NT2/D1 (cell line): ENCODE measurements at regions not wholly inside any gene's neighbourhood (a gene's known extent, or its start where the extent isn't known, plus 50 kb on each side); places are given as distances from the start of the nearest gene placed in this dataset.

Experiments used
- DNase-seq: peaks from one replicate; pipeline ENCODE4 v3.0.0-alpha.2; 2011; ENCODE audit warnings: low read depth, low spot score
- H3K27me3 ChIP-seq: 2 replicates; pipeline ENCODE4 v1.6.0; 2011; ENCODE audit warnings: mild to moderate bottlenecking; ENCODE audit not compliant: insufficient read length, insufficient read depth
- H3K36me3 ChIP-seq: 2 replicates; pipeline ENCODE4 v1.6.1; 2011; ENCODE audit warnings: mild to moderate bottlenecking, low read length, mixed read lengths; ENCODE audit not compliant: insufficient read depth, insufficient read length
- H3K4me1 ChIP-seq: 2 replicates; pipeline ENCODE4 v1.5.1; 2011; ENCODE audit not compliant: insufficient read depth, insufficient read length
- H3K4me3 ChIP-seq: 2 replicates; pipeline ENCODE4 v1.5.1; 2011; ENCODE audit warnings: low read depth; ENCODE audit not compliant: insufficient read length
- H3K9ac ChIP-seq: 2 replicates; pipeline ENCODE4 v1.6.0; 2011; ENCODE audit warnings: low read depth; ENCODE audit not compliant: insufficient read length
- H3K9me3 ChIP-seq: 2 replicates; pipeline ENCODE4 v1.5.1; 2011; ENCODE audit warnings: mild to moderate bottlenecking, low read length; ENCODE audit not compliant: insufficient read depth
- SUZ12 ChIP-seq: IDR thresholded peaks from 2 replicates; pipeline ENCODE4 v1.6.1; 2011; ENCODE audit not compliant: insufficient read length, insufficient read depth; ENCODE audit errors: extremely low read depth
- YY1 ChIP-seq: IDR thresholded peaks from 2 replicates; pipeline ENCODE4 v1.6.1; 2011; ENCODE audit not compliant: insufficient read length, insufficient read depth
- ZNF274 ChIP-seq: IDR thresholded peaks from 2 replicates; pipeline ENCODE4 v1.6.1; 2011; ENCODE audit warnings: mild to moderate bottlenecking, low read depth, low read length

- Histone ChIP-seq H3K9me3 (no peaks in the 10 kb centered on the region), H3K9ac (no peak overlapping the region), H3K4me1 (no peaks in the 10 kb centered on the region), H3K4me3 (no peak overlapping the region), H3K36me3 (no peaks in the 10 kb centered on the region), H3K27me3 (no peaks in the 10 kb centered on the region)
- TF ChIP-seq SUZ12 (no peak), ZNF274 (no peak), YY1 (no peak)
- DNase-seq, result no peak
Observed at GRCh38 chr14:101037021-101037817, 133.7 kb upstream of the RTL1 start.

GRCh38 chr14:101039031-101039754, 135.7 kb upstream of the RTL1 start:
- no peaks in the 10 kb centered on the region for H3K27me3 ChIP-seq
- no peaks in the 10 kb centered on the region for H3K4me1 ChIP-seq
- H3K9ac ChIP-seq, result no peak overlapping the region
- DNase-seq, result no peak
- no peaks in the 10 kb centered on the region for H3K36me3 ChIP-seq
- no peak overlapping the region for H3K4me3 ChIP-seq
- TF ChIP-seq YY1 (no peak), ZNF274 (no peak), SUZ12 (no peak)
- H3K9me3 ChIP-seq, result no peaks in the 10 kb centered on the region

- Histone ChIP-seq H3K9ac (no peak overlapping the region), H3K36me3 (no peaks in the 10 kb centered on the region), H3K4me3 (no peak overlapping the region), H3K4me1 (no peaks in the 10 kb centered on the region), H3K9me3 (no peaks in the 10 kb centered on the region), H3K27me3 (no peaks in the 10 kb centered on the region)
- no peak for DNase-seq
- no peak for TF ChIP-seq ZNF274
- TF ChIP-seq SUZ12, result no peak
- no peak for TF ChIP-seq YY1
Observed at GRCh38 chr14:101039755-101040138, 136.2 kb upstream of the RTL1 start.

- Histone ChIP-seq H3K9ac (no peak overlapping the region), H3K4me1 (no peaks in the 10 kb centered on the region), H3K9me3 (no peaks in the 10 kb centered on the region), H3K27me3 (no peaks in the 10 kb centered on the region), H3K4me3 (no peak overlapping the region), H3K36me3 (no peaks in the 10 kb centered on the region)
- TF ChIP-seq ZNF274, result no peak
- no peak for TF ChIP-seq YY1
- no peak for TF ChIP-seq SUZ12
- no peak for DNase-seq
Observed at GRCh38 chr14:101040538-101041442, 137.3 kb upstream of the RTL1 start.

- TF ChIP-seq SUZ12, result no peak
- no peak for TF ChIP-seq ZNF274
- TF ChIP-seq YY1, result no peak
- H3K9ac ChIP-seq, result no peak overlapping the region
- no peaks in the 10 kb centered on the region for H3K27me3 ChIP-seq
- H3K4me3 ChIP-seq, result no peak overlapping the region
- no peak for DNase-seq
- no peaks in the 10 kb centered on the region for H3K4me1 ChIP-seq
- H3K9me3 ChIP-seq, result no peaks in the 10 kb centered on the region
- H3K36me3 ChIP-seq, result no peaks in the 10 kb centered on the region
Observed at GRCh38 chr14:101043891-101044290, 140.4 kb upstream of the RTL1 start.

- no peaks in the 10 kb centered on the region for H3K9me3 ChIP-seq
- no peak for DNase-seq
- no peak overlapping the region for H3K4me3 ChIP-seq
- H3K36me3 ChIP-seq, result no peaks in the 10 kb centered on the region
- H3K27me3 ChIP-seq, result no peaks in the 10 kb centered on the region
- H3K9ac ChIP-seq, result no peak overlapping the region
- no peak for TF ChIP-seq SUZ12
- no peak for TF ChIP-seq YY1
- TF ChIP-seq ZNF274, result no peak
- H3K4me1 ChIP-seq, result no peaks in the 10 kb centered on the region
Observed at GRCh38 chr14:101044741-101045140, 141.2 kb upstream of the RTL1 start.

GRCh38 chr14:101045511-101045910, 142.0 kb upstream of the RTL1 start:
- Histone ChIP-seq H3K27me3 (no peaks in the 10 kb centered on the region), H3K4me1 (no peaks in the 10 kb centered on the region), H3K36me3 (no peaks in the 10 kb centered on the region), H3K4me3 (no peak overlapping the region), H3K9me3 (no peaks in the 10 kb centered on the region; the same call in 1 of the 2 replicates), H3K9ac (no peak overlapping the region)
- no peak for DNase-seq
- no peak for TF ChIP-seq ZNF274
- TF ChIP-seq YY1, result no peak
- no peak for TF ChIP-seq SUZ12
